ENCODE measurements at regions not wholly inside any gene's neighbourhood (a gene's known extent, or its start where the extent isn't known, plus 50 kb on each side); places are given as distances from the start of the nearest gene placed in this dataset.

- H3K36me3 ChIP-seq (ENCODE audit: insufficient read depth, low read length) = no peaks in the 10 kb centered on the region
- no peaks in the 10 kb centered on the region for H3K9me3 ChIP-seq (ENCODE audit: control insufficient read depth, insufficient read depth, low read length)
- no peaks in the 10 kb centered on the region for H3K4me1 ChIP-seq (ENCODE audit: insufficient read depth, low read length)
- H3K9ac ChIP-seq (ENCODE audit: low read depth, low read length) = no peak overlapping the region
Measured at GRCh38 chr10:117778241-117778640, 235.7 kb downstream of the EMX2 start.

GRCh38 chr10:117780411-117780810 is 237.9 kb downstream of the EMX2 start:
- Histone ChIP-seq H3K36me3 (ENCODE audit: insufficient read depth, low read length) (no peaks in the 10 kb centered on the region), H3K9ac (ENCODE audit: low read depth, low read length) (no peak overlapping the region), H3K9me3 (ENCODE audit: control insufficient read depth, insufficient read depth, low read length) (no peaks in the 10 kb centered on the region; the same call in 1 of the 2 replicates), H3K4me1 (ENCODE audit: insufficient read depth, low read length) (no peaks in the 10 kb centered on the region)

GRCh38 chr10:117781216-117781831 is 238.8 kb downstream of the EMX2 start:
- Histone ChIP-seq H3K9me3 (ENCODE audit: control insufficient read depth, insufficient read depth, low read length) (no peaks in the 10 kb centered on the region; the same call in 1 of the 2 replicates), H3K4me1 (ENCODE audit: insufficient read depth, low read length) (no peaks in the 10 kb centered on the region), H3K36me3 (ENCODE audit: insufficient read depth, low read length) (no peaks in the 10 kb centered on the region)

GRCh38 chr10:117782276-117782675 is 239.7 kb downstream of the EMX2 start:
- Histone ChIP-seq H3K9ac (ENCODE audit: low read depth, low read length) (no peak overlapping the region), H3K36me3 (ENCODE audit: insufficient read depth, low read length) (no peaks in the 10 kb centered on the region), H3K4me1 (ENCODE audit: insufficient read depth, low read length) (no peaks in the 10 kb centered on the region), H3K9me3 (ENCODE audit: control insufficient read depth, insufficient read depth, low read length) (no peaks in the 10 kb centered on the region; the same call in 1 of the 2 replicates)

More at GRCh38 chr10:117781216-117781831, 238.8 kb downstream of the EMX2 start:
- no peak overlapping the region for H3K9ac ChIP-seq (ENCODE audit: low read depth, low read length)

- no peak overlapping the region for H3K9ac ChIP-seq (ENCODE audit: low read depth, low read length)
- H3K4me1 ChIP-seq (ENCODE audit: insufficient read depth, low read length) = no peaks in the 10 kb centered on the region
- H3K9me3 ChIP-seq (ENCODE audit: control insufficient read depth, insufficient read depth, low read length) = no peaks in the 10 kb centered on the region; the same call in 1 of the 2 replicates
- H3K36me3 ChIP-seq (ENCODE audit: insufficient read depth, low read length) = no peaks in the 10 kb centered on the region
Measured at GRCh38 chr10:117783698-117784395, 241.3 kb downstream of the EMX2 start.

GRCh38 chr10:117784776-117785175 is 242.2 kb downstream of the EMX2 start:
- no peak overlapping the region for H3K9ac ChIP-seq (ENCODE audit: low read depth, low read length)
- H3K36me3 ChIP-seq (ENCODE audit: insufficient read depth, low read length) = no peaks in the 10 kb centered on the region
- no peaks in the 10 kb centered on the region; the same call in 1 of the 2 replicates for H3K9me3 ChIP-seq (ENCODE audit: control insufficient read depth, insufficient read depth, low read length)
- no peaks in the 10 kb centered on the region for H3K4me1 ChIP-seq (ENCODE audit: insufficient read depth, low read length)

- no peaks in the 10 kb centered on the region for H3K36me3 ChIP-seq (ENCODE audit: insufficient read depth, low read length)
- H3K4me1 ChIP-seq (ENCODE audit: insufficient read depth, low read length) = no peaks in the 10 kb centered on the region
- no peak overlapping the region for H3K9ac ChIP-seq (ENCODE audit: low read depth, low read length)
- H3K9me3 ChIP-seq (ENCODE audit: control insufficient read depth, insufficient read depth, low read length) = no peaks in the 10 kb centered on the region; the same call in 1 of the 2 replicates
Measured at GRCh38 chr10:117788911-117789310, 246.4 kb downstream of the EMX2 start.

GRCh38 chr10:117790179-117790578 is 247.6 kb downstream of the EMX2 start:
- H3K9ac ChIP-seq (ENCODE audit: low read depth, low read length) = no peak overlapping the region
- no peaks in the 10 kb centered on the region; the same call in 1 of the 2 replicates for H3K9me3 ChIP-seq (ENCODE audit: control insufficient read depth, insufficient read depth, low read length)
- no peaks in the 10 kb centered on the region for H3K4me1 ChIP-seq (ENCODE audit: insufficient read depth, low read length)
- no peaks in the 10 kb centered on the region for H3K36me3 ChIP-seq (ENCODE audit: insufficient read depth, low read length)

- Histone ChIP-seq H3K9ac (ENCODE audit: low read depth, low read length) (no peak overlapping the region), H3K4me1 (ENCODE audit: insufficient read depth, low read length) (no peaks in the 10 kb centered on the region), H3K9me3 (ENCODE audit: control insufficient read depth, insufficient read depth, low read length) (no peaks in the 10 kb centered on the region), H3K36me3 (ENCODE audit: insufficient read depth, low read length) (no peaks in the 10 kb centered on the region)
Measured at GRCh38 chr10:117790621-117791020, 248.1 kb downstream of the EMX2 start.

- Histone ChIP-seq H3K36me3 (ENCODE audit: insufficient read depth, low read length) (no peaks in the 10 kb centered on the region), H3K9me3 (ENCODE audit: control insufficient read depth, insufficient read depth, low read length) (no peaks in the 10 kb centered on the region), H3K9ac (ENCODE audit: low read depth, low read length) (no peak overlapping the region), H3K4me1 (ENCODE audit: insufficient read depth, low read length) (no peaks in the 10 kb centered on the region)
Measured at GRCh38 chr10:117792214-117792613, 249.7 kb downstream of the EMX2 start.

- H3K9ac ChIP-seq (ENCODE audit: low read depth, low read length) = no peak overlapping the region
- no peaks in the 10 kb centered on the region for H3K9me3 ChIP-seq (ENCODE audit: control insufficient read depth, insufficient read depth, low read length)
- no peaks in the 10 kb centered on the region for H3K4me1 ChIP-seq (ENCODE audit: insufficient read depth, low read length)
- no peaks in the 10 kb centered on the region for H3K36me3 ChIP-seq (ENCODE audit: insufficient read depth, low read length)
Measured at GRCh38 chr10:117796130-117796745, 250.5 kb downstream of the RAB11FIP2 start.

GRCh38 chr10:117797296-117797695 is 249.4 kb downstream of the RAB11FIP2 start:
- Histone ChIP-seq H3K4me1 (ENCODE audit: insufficient read depth, low read length) (no peaks in the 10 kb centered on the region), H3K9ac (ENCODE audit: low read depth, low read length) (no peak overlapping the region), H3K9me3 (ENCODE audit: control insufficient read depth, insufficient read depth, low read length) (no peaks in the 10 kb centered on the region), H3K36me3 (ENCODE audit: insufficient read depth, low read length) (no peaks in the 10 kb centered on the region)

- H3K36me3 ChIP-seq (ENCODE audit: insufficient read depth, low read length) = no peaks in the 10 kb centered on the region
- no peak overlapping the region for H3K9ac ChIP-seq (ENCODE audit: low read depth, low read length)
- H3K9me3 ChIP-seq (ENCODE audit: control insufficient read depth, insufficient read depth, low read length) = no peaks in the 10 kb centered on the region
- no peaks in the 10 kb centered on the region for H3K4me1 ChIP-seq (ENCODE audit: insufficient read depth, low read length)
Measured at GRCh38 chr10:117801691-117802090, 245.1 kb downstream of the RAB11FIP2 start.

- Histone ChIP-seq H3K9me3 (ENCODE audit: control insufficient read depth, insufficient read depth, low read length) (no peaks in the 10 kb centered on the region), H3K4me1 (ENCODE audit: insufficient read depth, low read length) (no peaks in the 10 kb centered on the region), H3K36me3 (ENCODE audit: insufficient read depth, low read length) (no peaks in the 10 kb centered on the region), H3K9ac (ENCODE audit: low read depth, low read length) (no peak overlapping the region)
Measured at GRCh38 chr10:117804470-117805011, 242.2 kb downstream of the RAB11FIP2 start.
